Coronary artery (tissue), 2 donors: ENCODE measurements at regions not wholly inside any gene's neighbourhood (a gene's known extent, or its start where the extent isn't known, plus 50 kb on each side); places are given as distances from the start of the nearest gene placed in this dataset.

ENCODE experiments used
- DNase-seq: peaks from one replicate; pipeline ENCODE4 v3.0.0-alpha.2; 2017; ENCODE audit warnings: low spot score
- H3K27ac ChIP-seq, 2 donors: fragments of 200-600 bp; sonication (generic); one replicate each; pipeline ENCODE4 v1.5.1; 2016 to 2019
- H3K4me3 ChIP-seq: fragments of 200-600 bp; sonication (generic); 2 replicates; pipeline ENCODE4 v1.5.1; 2016; ENCODE audit warnings: mild to moderate bottlenecking, moderate library complexity
- CTCF ChIP-seq: fragments of 200-600 bp; sonication (generic); IDR thresholded peaks from one replicate; pipeline ENCODE4 v1.5.1; 2019; ENCODE audit warnings: antibody characterized with exemption

- H3K27ac ChIP-seq = no peak overlapping the region
- no peak overlapping the region for H3K4me3 ChIP-seq
- TF ChIP-seq CTCF = no peak
- no peak for DNase-seq
Measured at GRCh38 chr12:67501362-67501761, 147.2 kb upstream of the DYRK2 start.

DNA sequence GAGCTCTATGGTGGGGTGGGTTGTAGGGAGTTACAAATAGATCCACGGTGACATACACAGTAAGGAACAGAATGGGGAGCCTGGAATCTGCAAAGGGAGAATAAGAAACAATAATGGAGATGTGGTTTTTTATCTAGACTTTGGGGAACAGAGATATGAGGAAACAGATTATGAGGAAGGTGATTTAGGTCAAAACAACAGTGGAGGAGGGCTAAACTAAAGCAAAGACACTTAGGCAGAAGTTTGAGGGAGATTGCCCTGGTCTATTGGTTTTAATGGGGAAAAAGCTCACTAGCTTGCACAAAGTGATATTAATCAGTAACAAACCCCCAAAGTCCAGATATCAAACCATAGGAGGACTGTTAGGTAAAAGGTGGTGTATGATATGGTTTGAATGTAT, 144.5 kb upstream of the DYRK2 start:
- Histone ChIP-seq H3K4me3 (no peak overlapping the region), H3K27ac (no peak overlapping the region)
- DNase-seq = no peak
- TF ChIP-seq CTCF = no peak

- H3K27ac ChIP-seq = no peak overlapping the region
- DNase-seq = no peak
- no peak for TF ChIP-seq CTCF
- H3K4me3 ChIP-seq = no peak overlapping the region
Measured at GRCh38 chr12:67506739-67507138, 141.8 kb upstream of the DYRK2 start.

GRCh38 chr12:67508830-67509229, 139.7 kb upstream of the DYRK2 start:
- H3K4me3 ChIP-seq = no peak overlapping the region
- H3K27ac ChIP-seq = no peak overlapping the region
- no peak for TF ChIP-seq CTCF
- no peak for DNase-seq

DNA sequence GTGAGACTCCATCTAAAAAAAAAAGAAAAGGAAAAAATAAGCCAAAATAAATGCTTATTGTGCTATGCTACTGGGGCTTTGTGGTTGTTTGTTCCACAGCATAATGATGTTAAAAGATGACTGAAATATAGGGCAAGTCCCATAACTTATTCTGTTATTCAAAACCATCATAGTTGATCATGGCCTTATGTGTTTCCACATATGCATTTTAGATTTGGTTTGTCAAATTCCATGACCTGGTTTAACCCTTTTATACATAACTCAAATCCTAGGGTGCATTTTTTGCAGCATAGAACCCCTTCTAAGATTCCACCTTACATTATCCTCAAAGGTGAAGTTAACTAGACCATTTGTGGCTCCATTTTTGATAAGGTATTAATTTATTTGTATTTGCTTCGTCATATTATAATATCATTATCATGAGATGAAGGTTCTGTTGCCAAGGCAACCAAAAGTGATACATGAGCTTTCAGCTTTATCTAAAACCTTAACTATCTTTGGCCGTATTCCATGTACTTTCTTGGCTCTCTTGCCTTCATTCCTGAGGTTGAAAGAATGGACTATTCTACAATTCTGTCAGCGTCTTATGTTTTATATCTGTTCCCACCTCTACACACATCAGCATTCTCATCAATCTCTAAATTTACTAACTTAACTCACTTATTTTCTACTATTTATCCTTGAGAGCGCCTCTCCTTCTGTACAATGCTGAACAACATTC, 138.7 kb upstream of the DYRK2 start:
- no peak for TF ChIP-seq CTCF
- Histone ChIP-seq H3K4me3 (no peak overlapping the region), H3K27ac (no peak overlapping the region)
- DNase-seq = no peak

GRCh38 chr12:67512061-67512460, 136.5 kb upstream of the DYRK2 start:
- Histone ChIP-seq H3K27ac (no peak overlapping the region), H3K4me3 (no peak overlapping the region)
- no peak for DNase-seq
- no peak for TF ChIP-seq CTCF

DNA sequence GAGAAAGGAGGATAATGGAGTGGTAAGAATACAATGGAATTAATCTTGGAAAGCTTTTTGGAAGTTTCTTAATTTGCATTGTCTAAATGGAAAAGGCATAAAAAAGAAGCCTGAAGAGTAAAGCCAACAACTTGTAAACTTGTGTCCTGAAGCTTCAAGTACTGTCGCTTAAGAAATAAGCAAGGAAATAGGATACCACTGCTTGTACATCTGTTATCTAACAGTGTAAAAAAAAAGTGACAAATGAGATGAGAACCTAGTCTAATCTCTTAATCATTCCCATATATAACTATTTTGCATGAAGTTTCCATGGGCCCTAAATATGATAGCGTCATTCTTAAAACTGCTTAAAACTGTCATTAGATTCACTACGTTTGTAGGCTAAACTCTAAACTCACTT, 134.0 kb upstream of the DYRK2 start:
- H3K27ac ChIP-seq = no peak overlapping the region
- no peak for TF ChIP-seq CTCF
- H3K4me3 ChIP-seq = no peak overlapping the region
- no peak for DNase-seq
